ENCODE measurements at regions not wholly inside any gene's neighbourhood (a gene's known extent, or its start where the extent isn't known, plus 50 kb on each side); places are given as distances from the start of the nearest gene placed in this dataset.

- DNase-seq = no peak
- Histone ChIP-seq H3K27ac (no peak overlapping the region), H3K4me3 (no peak overlapping the region), H3K36me3 (no peaks in the 10 kb centered on the region), H3K4me1 (no peaks in the 10 kb centered on the region), H3K27me3 (no peaks in the 10 kb centered on the region), H3K9me3 (no peaks in the 10 kb centered on the region)
- ATAC-seq = no peak
- intact Hi-C loops (cut with DNase I) = loop anchor here in 4 of 10 donors (5.0 to 10.0 kb wide), 3 partner anchors 432 to 435 kb away; no protein-coding TSS in a partner anchor
- no peak for TF ChIP-seq CTCF (IDR thresholded peaks at IDR 0.05)
- WGBS, 2 donors = 73 to 76% methylated on average over 1 of the region's 1 CpG
Measured at GRCh38 chr4:81839347-81840042, 367.8 kb upstream of the RASGEF1B start.

GRCh38 chr4:81838586-81838985 is 366.9 kb upstream of the RASGEF1B start:
- Histone ChIP-seq H3K27me3 (no peaks in the 10 kb centered on the region), H3K36me3 (no peaks in the 10 kb centered on the region), H3K27ac (no peak overlapping the region), H3K4me3 (no peak overlapping the region), H3K9me3 (no peaks in the 10 kb centered on the region), H3K4me1 (no peaks in the 10 kb centered on the region)
- 84 to 86% methylated on average over 2 of the region's 2 CpGs for WGBS, 2 donors
- no peak for TF ChIP-seq CTCF (IDR thresholded peaks at IDR 0.05)
- intact Hi-C loops (cut with DNase I) = no loop called here
- ATAC-seq (no peak), DNase-seq (no peak)

GRCh38 chr4:81836716-81837115 is 365.0 kb upstream of the RASGEF1B start:
- no peak overlapping the region for H3K4me3 ChIP-seq
- ATAC-seq (no peak), DNase-seq (no peak)
- no peaks in the 10 kb centered on the region for H3K27me3 ChIP-seq
- TF ChIP-seq CTCF (IDR thresholded peaks at IDR 0.05) = no peak
- intact Hi-C loops (cut with DNase I) = no loop called here
- no peaks in the 10 kb centered on the region for H3K9me3 ChIP-seq
- H3K27ac ChIP-seq = no peak overlapping the region
- no peaks in the 10 kb centered on the region for H3K36me3 ChIP-seq
- H3K4me1 ChIP-seq = no peaks in the 10 kb centered on the region
- WGBS, 2 donors = 0 to 40% methylated on average over 1 of the region's 1 CpG

- 83 to 90% methylated on average over 3 of the region's 3 CpGs for WGBS, 2 donors
- Histone ChIP-seq H3K4me3 (no peak overlapping the region), H3K27me3 (no peaks in the 10 kb centered on the region), H3K9me3 (no peaks in the 10 kb centered on the region), H3K27ac (no peak overlapping the region), H3K4me1 (no peaks in the 10 kb centered on the region), H3K36me3 (no peaks in the 10 kb centered on the region)
- intact Hi-C loops (cut with DNase I) = no loop called here
- no peak for DNase-seq
- ATAC-seq = no peak
- no peak for TF ChIP-seq CTCF (IDR thresholded peaks at IDR 0.05)
Measured at GRCh38 chr4:81833576-81833975, 361.9 kb upstream of the RASGEF1B start.

Data from heart right ventricle (tissue), 16 donors.